Lower leg skin (tissue), 4 donors: ENCODE measurements at regions not wholly inside any gene's neighbourhood (a gene's known extent, or its start where the extent isn't known, plus 50 kb on each side); places are given as distances from the start of the nearest gene placed in this dataset.

ENCODE experiments used
- DNase-seq, 2 donors: peaks; one replicate each; pipeline ENCODE4 v3.0.0-alpha.2; 2019; ENCODE audit warnings: low spot score in 2 of 2
- H3K4me3 ChIP-seq: fragments of 200-600 bp; sonication (generic); 2 replicates; pipeline ENCODE4 v1.5.1; 2017; ENCODE audit warnings: mild to moderate bottlenecking, low read depth; ENCODE audit not compliant: poor library complexity, severe bottlenecking
- CTCF ChIP-seq, 3 donors: fragments of 450-650 bp; IDR thresholded peaks; one replicate each; pipeline ENCODE4 v1.5.1; 2016; ENCODE audit warnings: antibody characterized with exemption in 3 of 3, mild to moderate bottlenecking in 3 of 3, moderate library complexity in 2 of 3
- POLR2A ChIP-seq, 2 donors: fragments of 450-650 bp; IDR thresholded peaks; one replicate each; pipeline ENCODE4 v1.6.1; 2016 to 2017; ENCODE audit warnings: antibody characterized with exemption in 2 of 2, mild to moderate bottlenecking in 1 of 2, moderate library complexity in 1 of 2
- WGBS, 2 donors: methylation state at CpG; one replicate each; pipeline ENCODE4 v1.1.5; 2018; 5-methylcytosine and 5-hydroxymethylcytosine counted together
- intact Hi-C: fragments of 100-400 bp; cut with DNase I; formaldehyde crosslinking; loops from one replicate; pipeline ENCODE4 v1.15.0; 2023; ENCODE audit warnings: low total_unique reads

GRCh38 chr3:73787620-73788019 is 162.9 kb upstream of the PDZRN3 start:
- DNase-seq: no peak
- intact Hi-C loops: no loop called here
- no peak overlapping the region for H3K4me3 ChIP-seq
- TF ChIP-seq CTCF (IDR thresholded peaks at IDR 0.05) (no peak), POLR2A (IDR thresholded peaks at IDR 0.05) (no peak)

GRCh38 chr3:73786998-73787397 is 162.3 kb upstream of the PDZRN3 start:
- intact Hi-C loops: no loop called here
- no peak overlapping the region for H3K4me3 ChIP-seq
- TF ChIP-seq CTCF (IDR thresholded peaks at IDR 0.05) (no peak), POLR2A (IDR thresholded peaks at IDR 0.05) (no peak)
- DNase-seq: no peak
- 42 to 65% methylated on average over 1 of the region's 1 CpG for WGBS, 2 donors

- no peak for TF ChIP-seq CTCF (IDR thresholded peaks at IDR 0.05)
- intact Hi-C loops: no loop called here
- DNase-seq: peak; percentile 29 to 90
- H3K4me3 ChIP-seq: no peak overlapping the region
- WGBS, 2 donors: 50 to 62% methylated on average over 1 of the region's 1 CpG
Measured at GRCh38 chr3:73786321-73786807, 161.6 kb upstream of the PDZRN3 start.

GRCh38 chr3:73784686-73785392 is 160.1 kb upstream of the PDZRN3 start:
- 59 to 68% methylated on average over 8 of the region's 8 CpGs for WGBS, 2 donors
- TF ChIP-seq CTCF (IDR thresholded peaks at IDR 0.05) (no peak), POLR2A (IDR thresholded peaks at IDR 0.05) (no peak)
- intact Hi-C loops: no loop called here

GRCh38 chr3:73783811-73784210 is 159.1 kb upstream of the PDZRN3 start:
- H3K4me3 ChIP-seq: no peak overlapping the region
- intact Hi-C loops: no loop called here
- no peak for DNase-seq
- TF ChIP-seq CTCF (IDR thresholded peaks at IDR 0.05): no peak
- TF ChIP-seq POLR2A (IDR thresholded peaks at IDR 0.05): no peak

More at GRCh38 chr3:73784686-73785392, 160.1 kb upstream of the PDZRN3 start:
- H3K4me3 ChIP-seq: no peak overlapping the region
- DNase-seq: no peak

GRCh38 chr3:73781541-73781940 is 156.8 kb upstream of the PDZRN3 start:
- intact Hi-C loops: no loop called here
- 76 to 84% methylated on average over 6 of the region's 6 CpGs for WGBS, 2 donors
- TF ChIP-seq POLR2A (IDR thresholded peaks at IDR 0.05) (no peak), CTCF (IDR thresholded peaks at IDR 0.05) (no peak)

More at GRCh38 chr3:73781541-73781940, 156.8 kb upstream of the PDZRN3 start:
- no peak for DNase-seq
- H3K4me3 ChIP-seq: no peak overlapping the region
